ENCODE measurements at regions not wholly inside any gene's neighbourhood (a gene's known extent, or its start where the extent isn't known, plus 50 kb on each side); places are given as distances from the start of the nearest gene placed in this dataset.

DNA sequence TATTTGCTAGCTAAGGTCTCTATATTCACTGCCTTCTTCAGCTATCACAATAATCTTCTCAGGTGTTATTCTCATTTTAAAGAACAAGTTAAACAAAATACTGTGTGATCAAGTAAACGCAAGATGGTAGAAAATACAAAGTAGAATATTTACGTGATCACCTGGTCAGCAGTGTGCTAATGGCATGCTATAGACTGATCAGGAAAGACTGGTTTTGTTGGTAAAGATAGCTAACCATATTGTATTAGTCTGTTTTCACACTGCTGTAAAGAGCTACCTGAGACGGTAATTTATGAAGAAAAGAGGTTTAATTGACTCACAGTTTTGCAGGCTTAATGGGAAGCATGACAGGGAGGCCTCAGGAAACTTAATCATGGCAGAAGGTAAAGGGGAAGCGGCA, 50.4 kb downstream of the ZBTB38 start:
- BruUV-seq (replicated peaks): no TSS peak
- intact Hi-C loops (cut with micrococcal nuclease; ENCODE audit: unreplicated experiment) (no loop called here), in situ Hi-C loops (cut with HindIII; ENCODE audit: low pct_unique_long_range_greater_than_20kb, low sequenced_read_pairs) (no loop called here)
- ChIA-PET POLR2A (no interaction called here), CTCF (no interaction called here)
- ATAC-seq (no peak), DNase-seq (ENCODE audit: low read depth, low spot score) (no peak)
- Histone ChIP-seq H3K36me3 (ENCODE audit: control insufficient read depth, insufficient read depth, low read length) (no peaks in the 10 kb centered on the region), H3K27me3 (ENCODE audit: control insufficient read depth, insufficient read depth, low read length) (no peaks in the 10 kb centered on the region), H3K4me1 (ENCODE audit: control insufficient read depth, insufficient read depth, low read length) (no peaks in the 10 kb centered on the region), H3K27ac (ENCODE audit: low read length) (no peak overlapping the region), H3K9me3 (ENCODE audit: control insufficient read depth, insufficient read depth, low read depth, low read length) (no peaks in the 10 kb centered on the region), H3K4me3 (ENCODE audit: low read depth in 2 of 2, low read length in 2 of 2) (no peak overlapping the region)
- TF ChIP-seq POLR2AphosphoS5 (IDR thresholded peaks at IDR 0.05; ENCODE audit: low read depth, low read length): no peak
- TF ChIP-seq TCF7L2 (IDR thresholded peaks at IDR 0.05; ENCODE audit: low read depth, low read length): no peak
- TF ChIP-seq SIN3A (IDR thresholded peaks at IDR 0.05; ENCODE audit: borderline replicate concordance, insufficient read depth, low read depth, low read length): no peak
- TF ChIP-seq CTCF (IDR thresholded peaks at IDR 0.05): no peak
- no peak for TF ChIP-seq REST (IDR thresholded peaks at IDR 0.05; ENCODE audit: insufficient read depth in 1 of 2, low read depth in 2 of 2, low read length in 1 of 2)

DNA sequence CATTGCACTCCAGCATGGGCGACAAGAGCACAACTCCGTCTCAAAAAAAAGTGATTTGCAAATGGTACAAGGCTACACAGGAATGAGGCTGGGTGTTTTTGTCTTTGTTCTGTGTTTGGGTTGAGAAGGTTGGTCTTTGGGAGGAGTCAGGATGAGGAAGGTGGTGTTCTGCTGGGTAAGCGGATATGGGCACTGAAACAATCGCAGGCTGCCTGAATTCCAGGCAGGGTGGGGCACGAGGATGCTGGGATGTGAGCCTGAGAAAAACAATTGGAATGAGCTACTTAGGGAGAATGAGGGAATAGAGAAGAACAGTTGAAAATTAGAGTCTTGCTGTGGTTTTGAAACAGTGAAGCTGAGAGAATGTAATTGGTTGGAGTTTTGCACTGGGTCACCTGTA, 51.6 kb downstream of the ZBTB38 start:
- H3K27me3 ChIP-seq (ENCODE audit: control insufficient read depth, insufficient read depth, low read length): no peaks in the 10 kb centered on the region
- no peaks in the 10 kb centered on the region for H3K4me1 ChIP-seq (ENCODE audit: control insufficient read depth, insufficient read depth, low read length)
- DNase-seq (ENCODE audit: low read depth, low spot score): no peak
- in situ Hi-C loops (cut with HindIII; ENCODE audit: low pct_unique_long_range_greater_than_20kb, low sequenced_read_pairs): no loop called here
- ChIA-PET POLR2A (interaction anchor here (0.6 kb wide), 2 partner anchors 16 to 77 kb away, joined by 3 to 14 read pairs; no protein-coding TSS in a partner anchor), CTCF (no interaction called here)
- no peak overlapping the region for H3K27ac ChIP-seq (ENCODE audit: low read length)
- H3K36me3 ChIP-seq (ENCODE audit: control insufficient read depth, insufficient read depth, low read length): no peaks in the 10 kb centered on the region
- ATAC-seq: no peak
- no TSS peak for BruUV-seq (replicated peaks)
- TF ChIP-seq SIN3A (IDR thresholded peaks at IDR 0.05; ENCODE audit: borderline replicate concordance, insufficient read depth, low read depth, low read length): no peak
- no peak for TF ChIP-seq REST (IDR thresholded peaks at IDR 0.05; ENCODE audit: insufficient read depth in 1 of 2, low read depth in 2 of 2, low read length in 1 of 2)
- TF ChIP-seq POLR2AphosphoS5 (IDR thresholded peaks at IDR 0.05; ENCODE audit: low read depth, low read length): no peak
- no peak for TF ChIP-seq TCF7L2 (IDR thresholded peaks at IDR 0.05; ENCODE audit: low read depth, low read length)
- TF ChIP-seq CTCF (IDR thresholded peaks at IDR 0.05): no peak
- intact Hi-C loops (cut with micrococcal nuclease; ENCODE audit: unreplicated experiment): no loop called here
- no peaks in the 10 kb centered on the region for H3K9me3 ChIP-seq (ENCODE audit: control insufficient read depth, insufficient read depth, low read depth, low read length)
- no peak overlapping the region for H3K4me3 ChIP-seq (ENCODE audit: low read depth in 2 of 2, low read length in 2 of 2)
